Brain microvascular endothelial cell (primary cell): ENCODE measurements at regions not wholly inside any gene's neighbourhood (a gene's known extent, or its start where the extent isn't known, plus 50 kb on each side); places are given as distances from the start of the nearest gene placed in this dataset.

ENCODE experiments used
- DNase-seq: peaks from one replicate; pipeline ENCODE4 v3.0.0-alpha.2; 2020
- H3K27ac ChIP-seq: fragments of 250-450 bp; sonication (Bioruptor Pico); 2 replicates; pipeline ENCODE4 v1.5.1; 2020; ENCODE audit warnings: mild to moderate bottlenecking, moderate library complexity
- H3K27me3 ChIP-seq: fragments of 250-450 bp; sonication (Bioruptor Pico); replicated peaks from 2 replicates; pipeline ENCODE4 v1.5.1; 2020; ENCODE audit warnings: mild to moderate bottlenecking
- H3K36me3 ChIP-seq: fragments of 250-450 bp; sonication (Bioruptor Pico); replicated peaks from 2 replicates; pipeline ENCODE4 v1.5.1; 2020; ENCODE audit warnings: mild to moderate bottlenecking
- H3K4me3 ChIP-seq: 2 replicates; pipeline ENCODE4 v1.5.1; 2011; ENCODE audit warnings: low read depth, mild to moderate bottlenecking, control low read depth, low read length, moderate library complexity
- CTCF ChIP-seq: IDR thresholded peaks from 2 replicates; pipeline ENCODE4 v1.5.1; 2011; ENCODE audit warnings: low read depth, mild to moderate bottlenecking, moderate library complexity, low read length, control low read depth, inconsistent platforms; ENCODE audit errors: missing control alignments
- in situ Hi-C: cut with HindIII; loops from 2 replicates; pipeline ENCODE4 v1.10.0; 2017; ENCODE audit warnings: low sequenced_read_pairs, low pct_ligation_motif_present

- Histone ChIP-seq H3K27me3 (no peaks in the 10 kb centered on the region), H3K27ac (no peak overlapping the region), H3K36me3 (no peaks in the 10 kb centered on the region), H3K4me3 (no peak overlapping the region)
- DNase-seq, result no peak
- in situ Hi-C loops, result no loop called here
- no peak for TF ChIP-seq CTCF
Observed at GRCh38 chr13:95484052-95484451, 68.5 kb upstream of the CLDN10 start.

- H3K27me3 ChIP-seq, result no peaks in the 10 kb centered on the region
- DNase-seq, result peak; percentile 18
- TF ChIP-seq CTCF, result no peak
- H3K27ac ChIP-seq, result no peak overlapping the region
- H3K36me3 ChIP-seq, result no peaks in the 10 kb centered on the region
- in situ Hi-C loops, result no loop called here
- no peak overlapping the region for H3K4me3 ChIP-seq
Observed at GRCh38 chr13:95485045-95485517, 67.4 kb upstream of the CLDN10 start.

- Histone ChIP-seq H3K27ac (no peak overlapping the region), H3K36me3 (no peaks in the 10 kb centered on the region), H3K27me3 (no peaks in the 10 kb centered on the region), H3K4me3 (no peak overlapping the region)
- no peak for DNase-seq
- no peak for TF ChIP-seq CTCF
- in situ Hi-C loops, result no loop called here
Observed at GRCh38 chr13:95485518-95486144, 66.9 kb upstream of the CLDN10 start.

GRCh38 chr13:95492044-95492801, 60.3 kb upstream of the CLDN10 start:
- Histone ChIP-seq H3K27me3 (no peaks in the 10 kb centered on the region), H3K27ac (no peak overlapping the region), H3K4me3 (no peak overlapping the region), H3K36me3 (no peaks in the 10 kb centered on the region)
- TF ChIP-seq CTCF, result no peak
- in situ Hi-C loops, result no loop called here
- DNase-seq, result no peak

- in situ Hi-C loops, result no loop called here
- Histone ChIP-seq H3K27me3 (no peaks in the 10 kb centered on the region), H3K27ac (no peak overlapping the region), H3K4me3 (no peak overlapping the region), H3K36me3 (no peaks in the 10 kb centered on the region)
- peak; percentile 59 for DNase-seq
- peak; percentile 65 for TF ChIP-seq CTCF
Observed at GRCh38 chr13:95494082-95494681, 58.3 kb upstream of the CLDN10 start.
